Endothelial cell of umbilical vein (primary cell): ENCODE measurements at regions not wholly inside any gene's neighbourhood (a gene's known extent, or its start where the extent isn't known, plus 50 kb on each side); places are given as distances from the start of the nearest gene placed in this dataset.

Source experiments
- BruUV-seq: library from RNA; stranded (reverse); fragments of 400-500 nt; replicated peaks from 2 replicates; lab custom pipeline; 2021; lab: Mats Ljungman, UMichigan
- CTCF ChIA-PET: fragments of 300-600, 350-600 bp; sonication (Branson Sonifier 250); formaldehyde crosslinking; loops from one replicate; lab custom pipeline; 2021; ENCODE audit warnings: antibody characterized with exemption, inconsistent platforms; lab: Charles Lee
- POLR2A ChIA-PET: fragments of 300-600, 350-600 bp; sonication (Branson Sonifier 250); formaldehyde crosslinking; loops from one replicate; lab custom pipeline; 2021; ENCODE audit warnings: antibody characterized with exemption, inconsistent platforms; lab: Charles Lee
- DNase-seq: peaks from one replicate; pipeline ENCODE4 v3.0.0-alpha.2; 2011; ENCODE audit warnings: low read depth, low spot score
- FAIRE-seq: peaks from 2 replicates; lab custom pipeline; 2011; peaks lifted over from hg19 to GRCh38; lab: Jason Lieb, UNC
- H2AFZ ChIP-seq: 2 replicates; pipeline ENCODE4 v1.6.0; 2012; ENCODE audit warnings: low read depth, low read length, control low read depth, inconsistent platforms
- H3K27ac ChIP-seq: 2 replicates; pipeline ENCODE4 v1.5.1; 2011; ENCODE audit warnings: low read depth, mild to moderate bottlenecking, control low read depth, low read length, moderate library complexity; ENCODE audit not compliant: insufficient read depth
- H3K27me3 ChIP-seq, 2 experiments: 2 replicates each; pipeline versions ENCODE4 v1.6.0 to v1.6.1; 2011; ENCODE audit warnings: low read length in 2 of 2, mixed read lengths in 1 of 2; ENCODE audit not compliant: control insufficient read depth in 2 of 2, insufficient read depth in 2 of 2
- H3K36me3 ChIP-seq, 2 experiments: 2 replicates in 1 of 2; 3 replicates in 1 of 2; pipeline ENCODE4 v1.5.1; 2011; ENCODE audit warnings: low read length in 2 of 2, mild to moderate bottlenecking in 1 of 2, moderate library complexity in 1 of 2; ENCODE audit not compliant: control insufficient read depth in 2 of 2, insufficient read depth in 2 of 2; ENCODE audit errors: extremely low read depth in 1 of 2
- H3K4me1 ChIP-seq: 3 replicates; pipeline ENCODE4 v1.5.1; 2011; ENCODE audit warnings: mild to moderate bottlenecking, low read length; ENCODE audit not compliant: control insufficient read depth, insufficient read depth; ENCODE audit errors: extremely low read depth
- H3K4me2 ChIP-seq: 2 replicates; pipeline ENCODE4 v1.6.1; 2011; ENCODE audit warnings: low read length, control low read depth, mixed read lengths; ENCODE audit not compliant: insufficient read depth
- H3K4me3 ChIP-seq, 3 experiments: fragments of 200-600 bp in 1 of 3; sonication (generic), shearing (Covaris generic) in 1 of 3; replicated peaks in 1 of 3; 2 replicates each; pipeline ENCODE4 v1.5.1; 2011 to 2016; ENCODE audit warnings: control low read depth in 3 of 3, low read length in 3 of 3, mild to moderate bottlenecking in 2 of 3, inconsistent platforms in 1 of 3, low read depth in 1 of 3, moderate library complexity in 1 of 3; ENCODE audit not compliant: insufficient read depth in 1 of 3
- H3K79me2 ChIP-seq: 2 replicates; pipeline ENCODE4 v1.6.0; 2012; ENCODE audit warnings: low read length, inconsistent platforms; ENCODE audit not compliant: control insufficient read depth, insufficient read depth
- H3K9ac ChIP-seq: replicated peaks from 2 replicates; pipeline ENCODE3; 2011; ENCODE audit warnings: low read length, control low read depth; ENCODE audit not compliant: insufficient read depth; ENCODE audit errors: extremely low read depth
- H3K9me1 ChIP-seq: replicated peaks from 3 replicates; pipeline ENCODE4 v1.6.0; 2011; ENCODE audit warnings: mild to moderate bottlenecking, low read length; ENCODE audit not compliant: control insufficient read depth, insufficient read depth; ENCODE audit errors: extremely low read depth
- H3K9me3 ChIP-seq: replicated peaks from 2 replicates; pipeline ENCODE4 v1.5.1; 2012; ENCODE audit warnings: low read length, inconsistent platforms; ENCODE audit not compliant: control insufficient read depth, insufficient read depth
- H4K20me1 ChIP-seq: replicated peaks from 2 replicates; pipeline ENCODE3; 2011; ENCODE audit warnings: mild to moderate bottlenecking, low read length; ENCODE audit not compliant: control insufficient read depth, insufficient read depth; ENCODE audit errors: extremely low read depth
- CTCF ChIP-seq, 2 donors: IDR thresholded peaks; 1 replicate in 1 of 2; 2 replicates in 1 of 2; pipeline ENCODE4 v1.5.1; 2011; ENCODE audit warnings: low read length in 2 of 2, mild to moderate bottlenecking in 2 of 2, moderate library complexity in 2 of 2, control low read depth in 1 of 2, inconsistent platforms in 1 of 2, low read depth in 1 of 2; ENCODE audit not compliant: insufficient read depth in 1 of 2; ENCODE audit errors: extremely low read depth in 1 of 2
- EZH2 ChIP-seq: IDR thresholded peaks from 2 replicates; pipeline ENCODE4 v1.6.1; 2012; ENCODE audit warnings: borderline replicate concordance, low read depth, mild to moderate bottlenecking, moderate library complexity, low read length, inconsistent platforms; ENCODE audit not compliant: severe bottlenecking
- FOS ChIP-seq: IDR thresholded peaks from 2 replicates; pipeline ENCODE4 v1.6.1; 2011; ENCODE audit warnings: mild to moderate bottlenecking, low read length, moderate library complexity, borderline replicate concordance; ENCODE audit not compliant: insufficient read depth
- GATA2 ChIP-seq: IDR thresholded peaks from 2 replicates; pipeline ENCODE4 v1.7.0; 2011; ENCODE audit warnings: low read depth, mild to moderate bottlenecking, moderate library complexity, mixed read lengths, low read length; ENCODE audit not compliant: insufficient read length, insufficient read depth
- JUN ChIP-seq: IDR thresholded peaks from 2 replicates; pipeline ENCODE4 v1.6.1; 2011; ENCODE audit warnings: borderline replicate concordance, low read depth; ENCODE audit not compliant: insufficient read length, insufficient read depth
- MAX ChIP-seq: IDR thresholded peaks from 2 replicates; pipeline ENCODE4 v1.6.1; 2011; ENCODE audit not compliant: insufficient read depth, insufficient read length
- MYC ChIP-seq: IDR thresholded peaks from one replicate; pipeline ENCODE4 v1.6.1; 2011; ENCODE audit warnings: mild to moderate bottlenecking, low read depth, low read length
- POLR2A ChIP-seq: IDR thresholded peaks from 2 replicates; pipeline ENCODE4 v1.6.1; 2012; ENCODE audit warnings: low read depth, mild to moderate bottlenecking, control low read depth, low read length
- POLR2AphosphoS5 ChIP-seq: IDR thresholded peaks from 2 replicates; pipeline ENCODE4 v1.6.1; 2012; ENCODE audit warnings: low read depth, mild to moderate bottlenecking, control low read depth, low read length, moderate library complexity; ENCODE audit not compliant: insufficient read depth
- dilution Hi-C: fragments of 300-500 bp; cut with MboI; formaldehyde crosslinking; loops from one replicate; pipeline ENCODE4 v1.15.0; 2019; ENCODE audit warnings: low sequenced_read_pairs; ENCODE audit not compliant: extremely low pct_ligation_motif_present
- intact Hi-C: fragments of 100-400 bp; cut with micrococcal nuclease; formaldehyde crosslinking; loops from one replicate; pipeline ENCODE4 v1.10.0; 2022

- H3K4me1 ChIP-seq = no peaks in the 10 kb centered on the region
- H4K20me1 ChIP-seq = no peaks in the 10 kb centered on the region
- no peak overlapping the region for H3K4me2 ChIP-seq
- intact Hi-C loops = no loop called here
- H2AFZ ChIP-seq = no peak overlapping the region
- TF ChIP-seq POLR2AphosphoS5 (no peak), JUN (no peak), MAX (no peak), FOS (no peak), MYC (no peak), CTCF (IDR thresholded peaks at IDR 0.05; ENCODE audit: extremely low read depth in 1 of 2, insufficient read depth in 1 of 2, low read depth in 1 of 2, low read length in 2 of 2) (no peak), GATA2 (no peak), POLR2A (no peak), EZH2 (no peak)
- no peaks in the 10 kb centered on the region for H3K9me1 ChIP-seq
- FAIRE-seq = no peak
- no peak for DNase-seq
- H3K9me3 ChIP-seq = no peaks in the 10 kb centered on the region
- BruUV-seq = no TSS peak
- H3K9ac ChIP-seq = no peak overlapping the region
- no peaks in the 10 kb centered on the region for H3K27me3 ChIP-seq
- H3K36me3 ChIP-seq = no peaks in the 10 kb centered on the region
- no peak overlapping the region for H3K27ac ChIP-seq
- ChIA-PET CTCF (interaction anchor here (0.6 to 0.9 kb wide), 3 partner anchors 49 to 67 kb away, joined by 3 to 4 read pairs (median 3); partner anchors contain the start of gene SIPA1L2), POLR2A (no interaction called here)
- H3K4me3 ChIP-seq = no peak overlapping the region
- H3K79me2 ChIP-seq = no peaks in the 10 kb centered on the region
- dilution Hi-C loops = no loop called here
Observed at GRCh38 chr1:232696466-232696865, 66.5 kb upstream of the SIPA1L2 start.
